ENCODE measurements at regions not wholly inside any gene's neighbourhood (a gene's known extent, or its start where the extent isn't known, plus 50 kb on each side); places are given as distances from the start of the nearest gene placed in this dataset.
"Not testable (repeated sequence)": the region's sequence is repeated elsewhere in the genome, so short reads cannot be mapped to it uniquely, and the experiment has no call there.

- Mint-ChIP-seq H3K4me1 (no peaks in the 10 kb centered on the region), H3K27ac (peak overlapping the region in 1 of 7 donors; percentile 17), H3K27me3 (peaks cover 0 to 1% of the 10 kb centered on the region in 2 donors), H3K9me3 (no peaks in the 10 kb centered on the region), H3K4me3 (no peak overlapping the region), H3K36me3 (no peaks in the 10 kb centered on the region)
- no peaks in the 10 kb centered on the region for H3K36me3 ChIP-seq (ENCODE audit: insufficient read depth, low read length)
- intact Hi-C loops (cut with micrococcal nuclease), result no loop called here
- ChIA-PET POLR2A (ENCODE audit: partially characterized antibody) (no interaction called here), CTCF (ENCODE audit: partially characterized antibody) (no interaction called here)
- H3K9me3 ChIP-seq (ENCODE audit: control insufficient read depth in 1 of 2, low read length in 2 of 2), result no peaks in the 10 kb centered on the region
- no peak overlapping the region for H3K4me3 ChIP-seq (ENCODE audit: low read length in 2 of 2)
- no peaks in the 10 kb centered on the region for H3K27me3 ChIP-seq (ENCODE audit: insufficient read depth, low read length)
- DNase-seq, result no peak
- H3K4me1 ChIP-seq (ENCODE audit: insufficient read depth, low read length), result no peaks in the 10 kb centered on the region
- no peak overlapping the region for H3K27ac ChIP-seq (ENCODE audit: low read depth, low read length)
These were observed 322.4 kb downstream of the LRRC70 start for GRCh38 chr5:62900976-62901375.

- DNase-seq, result no peak
- intact Hi-C loops (cut with micrococcal nuclease), result no loop called here
- ChIA-PET POLR2A (ENCODE audit: partially characterized antibody) (no interaction called here), CTCF (ENCODE audit: partially characterized antibody) (no interaction called here)
- no peak overlapping the region for H3K4me3 Mint-ChIP-seq
- no peaks in the 10 kb centered on the region for H3K4me1 Mint-ChIP-seq
- Histone ChIP-seq H3K4me1 (ENCODE audit: insufficient read depth, low read length) (no peaks in the 10 kb centered on the region), H3K36me3 (ENCODE audit: insufficient read depth, low read length) (no peaks in the 10 kb centered on the region), H3K9me3 (ENCODE audit: control insufficient read depth in 1 of 2, low read length in 2 of 2) (no peaks in the 10 kb centered on the region), H3K27me3 (ENCODE audit: insufficient read depth, low read length) (no peaks in the 10 kb centered on the region), H3K27ac (ENCODE audit: low read depth, low read length) (no peak overlapping the region), H3K4me3 (ENCODE audit: low read length in 2 of 2) (no peak overlapping the region)
- H3K36me3 Mint-ChIP-seq, result no peaks in the 10 kb centered on the region
- no peak overlapping the region for H3K27ac Mint-ChIP-seq
- H3K27me3 Mint-ChIP-seq, result no peaks in the 10 kb centered on the region
- H3K9me3 Mint-ChIP-seq, result peaks cover 0 to 7% (median 1%) of the 10 kb centered on the region in 8 donors
These were observed 317.7 kb downstream of the LRRC70 start for GRCh38 chr5:62896121-62896893.

- ChIA-PET CTCF (ENCODE audit: partially characterized antibody) (no interaction called here), POLR2A (ENCODE audit: partially characterized antibody) (no interaction called here)
- Histone ChIP-seq H3K9me3 (ENCODE audit: control insufficient read depth in 1 of 2, low read length in 2 of 2) (no peaks in the 10 kb centered on the region), H3K4me1 (ENCODE audit: insufficient read depth, low read length) (no peaks in the 10 kb centered on the region), H3K4me3 (ENCODE audit: low read length in 2 of 2) (no peak overlapping the region), H3K27me3 (ENCODE audit: insufficient read depth, low read length) (no peaks in the 10 kb centered on the region), H3K27ac (ENCODE audit: low read depth, low read length) (no peak overlapping the region), H3K36me3 (ENCODE audit: insufficient read depth, low read length) (no peaks in the 10 kb centered on the region)
- H3K4me3 Mint-ChIP-seq, result no peak overlapping the region
- no peaks in the 10 kb centered on the region for H3K27me3 Mint-ChIP-seq
- no peaks in the 10 kb centered on the region for H3K36me3 Mint-ChIP-seq
- H3K9me3 Mint-ChIP-seq, result peaks cover 0 to 2% (median 0%) of the 10 kb centered on the region in 8 donors
- H3K4me1 Mint-ChIP-seq, result no peaks in the 10 kb centered on the region
- DNase-seq, result no peak
- H3K27ac Mint-ChIP-seq, result no peak overlapping the region
- intact Hi-C loops (cut with micrococcal nuclease), result no loop called here
These were observed 308.1 kb downstream of the LRRC70 start for GRCh38 chr5:62886603-62887315.

- H3K27me3 ChIP-seq (ENCODE audit: insufficient read depth, low read length); H3K27ac ChIP-seq (ENCODE audit: low read depth, low read length); POLR2A ChIA-PET (ENCODE audit: partially characterized antibody); intact Hi-C loops (cut with micrococcal nuclease); DNase-seq; H3K4me1 Mint-ChIP-seq; H3K4me3 Mint-ChIP-seq; H3K4me3 ChIP-seq (ENCODE audit: low read length in 2 of 2); CTCF ChIA-PET (ENCODE audit: partially characterized antibody); H3K27ac Mint-ChIP-seq; H3K4me1 ChIP-seq (ENCODE audit: insufficient read depth, low read length); H3K36me3 ChIP-seq (ENCODE audit: insufficient read depth, low read length); H3K27me3 Mint-ChIP-seq; H3K36me3 Mint-ChIP-seq; H3K9me3 ChIP-seq (ENCODE audit: control insufficient read depth in 1 of 2, low read length in 2 of 2): not testable (repeated sequence)
- peaks cover 2 to 40% (median 20%) of the 10 kb centered on the region in 8 donors for H3K9me3 Mint-ChIP-seq
These were observed 258.7 kb downstream of the LRRC70 start for GRCh38 chr5:62837330-62837729.

- ChIA-PET POLR2A (ENCODE audit: partially characterized antibody) (no interaction called here), CTCF (ENCODE audit: partially characterized antibody) (no interaction called here)
- Histone ChIP-seq H3K4me1 (ENCODE audit: insufficient read depth, low read length) (no peaks in the 10 kb centered on the region), H3K36me3 (ENCODE audit: insufficient read depth, low read length) (no peaks in the 10 kb centered on the region), H3K27ac (ENCODE audit: low read depth, low read length) (no peak overlapping the region), H3K9me3 (ENCODE audit: control insufficient read depth in 1 of 2, low read length in 2 of 2) (no peaks in the 10 kb centered on the region), H3K4me3 (ENCODE audit: low read length in 2 of 2) (no peak overlapping the region), H3K27me3 (ENCODE audit: insufficient read depth, low read length) (no peaks in the 10 kb centered on the region)
- Mint-ChIP-seq H3K36me3 (no peaks in the 10 kb centered on the region), H3K27ac (no peak overlapping the region), H3K27me3 (peaks cover 1 to 2% of the 10 kb centered on the region in 2 donors), H3K4me3 (no peak overlapping the region), H3K9me3 (peaks cover 1 to 10% (median 7%) of the 10 kb centered on the region in 8 donors), H3K4me1 (no peaks in the 10 kb centered on the region)
- intact Hi-C loops (cut with micrococcal nuclease), result no loop called here
- no peak for DNase-seq
These were observed 251.0 kb downstream of the LRRC70 start for GRCh38 chr5:62829604-62829986.

- Mint-ChIP-seq H3K9me3 (peaks cover 1 to 10% (median 6%) of the 10 kb centered on the region in 8 donors), H3K4me1 (no peaks in the 10 kb centered on the region), H3K36me3 (no peaks in the 10 kb centered on the region), H3K27ac (no peak overlapping the region), H3K27me3 (peaks cover 1 to 2% of the 10 kb centered on the region in 2 donors), H3K4me3 (no peak overlapping the region)
- CTCF ChIA-PET (ENCODE audit: partially characterized antibody), result no interaction called here
- Histone ChIP-seq H3K36me3 (ENCODE audit: insufficient read depth, low read length) (no peaks in the 10 kb centered on the region), H3K27me3 (ENCODE audit: insufficient read depth, low read length) (no peaks in the 10 kb centered on the region), H3K27ac (ENCODE audit: low read depth, low read length) (no peak overlapping the region), H3K4me1 (ENCODE audit: insufficient read depth, low read length) (no peaks in the 10 kb centered on the region), H3K9me3 (ENCODE audit: control insufficient read depth in 1 of 2, low read length in 2 of 2) (no peaks in the 10 kb centered on the region), H3K4me3 (ENCODE audit: low read length in 2 of 2) (no peak overlapping the region)
- intact Hi-C loops (cut with micrococcal nuclease), result no loop called here
- no peak for DNase-seq
- POLR2A ChIA-PET (ENCODE audit: partially characterized antibody), result no interaction called here
These were observed 250.4 kb downstream of the LRRC70 start for GRCh38 chr5:62828742-62829603.

- Histone ChIP-seq H3K27ac (ENCODE audit: low read depth, low read length) (no peak overlapping the region), H3K4me3 (ENCODE audit: low read length in 2 of 2) (no peak overlapping the region), H3K27me3 (ENCODE audit: insufficient read depth, low read length) (no peaks in the 10 kb centered on the region), H3K36me3 (ENCODE audit: insufficient read depth, low read length) (no peaks in the 10 kb centered on the region), H3K9me3 (ENCODE audit: control insufficient read depth in 1 of 2, low read length in 2 of 2) (no peaks in the 10 kb centered on the region), H3K4me1 (ENCODE audit: insufficient read depth, low read length) (no peaks in the 10 kb centered on the region)
- POLR2A ChIA-PET (ENCODE audit: partially characterized antibody), result no interaction called here
- Mint-ChIP-seq H3K27ac (no peak overlapping the region), H3K4me3 (no peak overlapping the region), H3K27me3 (no peaks in the 10 kb centered on the region), H3K4me1 (no peaks in the 10 kb centered on the region), H3K36me3 (no peaks in the 10 kb centered on the region), H3K9me3 (peaks cover 0 to 6% (median 2%) of the 10 kb centered on the region in 8 donors)
- CTCF ChIA-PET (ENCODE audit: partially characterized antibody), result no interaction called here
- intact Hi-C loops (cut with micrococcal nuclease), result no loop called here
- DNase-seq, result no peak
These were observed 247.1 kb downstream of the LRRC70 start for GRCh38 chr5:62825623-62826220.

All from CD4-positive, alpha-beta memory T cell (primary cell).